MM.1S (cell line): ENCODE measurements at regions not wholly inside any gene's neighbourhood (a gene's known extent, or its start where the extent isn't known, plus 50 kb on each side); places are given as distances from the start of the nearest gene placed in this dataset.
"Not testable (repeated sequence)": the region's sequence is repeated elsewhere in the genome, so short reads cannot be mapped to it uniquely, and the experiment has no call there.

Source experiments
- EZH2 ChIP-seq: fragments of 300-600 bp; sonication (generic); optimal IDR thresholded peaks from 2 replicates; pipeline ENCODE3; 2017; ENCODE audit warnings: low read depth, mild to moderate bottlenecking, antibody characterized with exemption, low read length, mixed read lengths
- TF ChIP-seq, protein P1 (sequence below): fragments of 300-600 bp; sonication (generic); IDR thresholded peaks from 2 replicates; pipeline ENCODE4 v1.5.1; 2016; ENCODE audit warnings: antibody characterized with exemption, low read length, mixed read lengths

DNA sequence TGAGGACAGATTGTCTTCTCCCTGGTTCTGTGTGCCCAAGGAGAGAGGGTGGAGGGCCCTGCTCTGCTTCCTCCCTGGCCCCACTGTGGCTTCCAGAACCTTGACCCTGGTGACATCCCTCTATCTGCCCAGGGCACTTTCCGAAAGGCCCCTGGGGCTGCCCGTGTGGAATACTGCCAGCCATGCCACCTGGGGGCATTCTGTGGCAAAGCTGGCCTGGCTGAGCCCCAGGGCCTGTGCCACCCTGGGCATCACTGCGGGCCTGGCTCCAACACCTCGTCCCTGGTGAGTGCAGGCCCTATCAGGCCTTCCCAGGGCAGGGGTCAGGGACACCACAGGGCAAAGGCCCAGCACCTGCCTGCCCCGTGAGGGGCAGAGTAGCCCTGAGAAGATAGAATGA lies 123.7 kb upstream of the MTLN start:
- TF ChIP-seq, protein P1, sequence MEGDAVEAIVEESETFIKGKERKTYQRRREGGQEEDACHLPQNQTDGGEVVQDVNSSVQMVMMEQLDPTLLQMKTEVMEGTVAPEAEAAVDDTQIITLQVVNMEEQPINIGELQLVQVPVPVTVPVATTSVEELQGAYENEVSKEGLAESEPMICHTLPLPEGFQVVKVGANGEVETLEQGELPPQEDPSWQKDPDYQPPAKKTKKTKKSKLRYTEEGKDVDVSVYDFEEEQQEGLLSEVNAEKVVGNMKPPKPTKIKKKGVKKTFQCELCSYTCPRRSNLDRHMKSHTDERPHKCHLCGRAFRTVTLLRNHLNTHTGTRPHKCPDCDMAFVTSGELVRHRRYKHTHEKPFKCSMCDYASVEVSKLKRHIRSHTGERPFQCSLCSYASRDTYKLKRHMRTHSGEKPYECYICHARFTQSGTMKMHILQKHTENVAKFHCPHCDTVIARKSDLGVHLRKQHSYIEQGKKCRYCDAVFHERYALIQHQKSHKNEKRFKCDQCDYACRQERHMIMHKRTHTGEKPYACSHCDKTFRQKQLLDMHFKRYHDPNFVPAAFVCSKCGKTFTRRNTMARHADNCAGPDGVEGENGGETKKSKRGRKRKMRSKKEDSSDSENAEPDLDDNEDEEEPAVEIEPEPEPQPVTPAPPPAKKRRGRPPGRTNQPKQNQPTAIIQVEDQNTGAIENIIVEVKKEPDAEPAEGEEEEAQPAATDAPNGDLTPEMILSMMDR = not testable (repeated sequence)
- TF ChIP-seq EZH2 = not testable (repeated sequence)
